Astrocyte of the hippocampus (primary cell): ENCODE measurements at regions not wholly inside any gene's neighbourhood (a gene's known extent, or its start where the extent isn't known, plus 50 kb on each side); places are given as distances from the start of the nearest gene placed in this dataset.

Source experiments
- DNase-seq: peaks from one replicate; pipeline ENCODE4 v3.0.0; 2011; ENCODE audit warnings: low read depth, low spot score

GRCh38 chr2:64829525-64829924, 159.7 kb upstream of the SLC1A4 start:
- DNase-seq = no peak

DNA sequence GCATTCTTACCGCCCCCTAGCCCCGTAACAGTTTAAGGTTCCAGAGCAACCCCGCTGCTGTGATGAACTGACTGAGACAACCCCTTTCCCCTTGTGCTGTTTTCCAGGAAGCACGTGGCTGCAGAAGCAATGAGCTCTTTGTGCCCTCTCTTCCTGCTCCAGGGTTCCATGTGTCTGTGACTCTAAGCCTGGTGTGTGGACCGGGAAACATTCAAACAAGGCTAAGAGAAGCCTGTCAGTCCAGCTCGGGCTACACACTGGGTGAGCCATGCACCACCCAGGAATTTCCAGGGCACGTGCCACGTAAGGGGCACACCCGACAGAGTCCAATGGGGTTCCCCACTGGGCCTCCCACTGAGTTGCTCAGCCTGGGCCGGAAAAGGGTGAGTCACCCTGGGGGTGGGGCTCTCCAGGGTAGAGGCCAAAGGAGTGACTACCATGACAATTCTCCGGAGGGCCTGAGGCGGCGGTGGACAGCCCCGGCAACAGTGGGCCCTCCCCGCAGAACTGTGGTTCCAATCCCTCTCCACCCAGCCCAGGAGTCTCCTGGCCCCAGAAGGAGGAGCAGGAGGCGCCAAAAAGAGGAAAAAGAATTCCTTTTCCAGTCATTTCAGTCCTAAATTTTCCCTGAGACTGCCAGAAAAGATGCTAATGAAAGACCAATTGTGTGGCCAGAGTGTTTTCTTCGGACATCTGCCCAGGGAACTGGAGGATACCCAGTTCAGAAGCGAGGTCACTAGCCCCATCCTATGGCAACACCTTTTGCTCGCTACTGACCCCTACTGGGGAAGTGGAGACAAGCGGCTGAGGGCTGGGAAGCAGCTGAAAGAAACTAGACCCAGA, 157.8 kb upstream of the SLC1A4 start:
- peak; percentile 92 for DNase-seq

GRCh38 chr2:64831977-64832328, 157.2 kb upstream of the SLC1A4 start:
- no peak for DNase-seq

DNA sequence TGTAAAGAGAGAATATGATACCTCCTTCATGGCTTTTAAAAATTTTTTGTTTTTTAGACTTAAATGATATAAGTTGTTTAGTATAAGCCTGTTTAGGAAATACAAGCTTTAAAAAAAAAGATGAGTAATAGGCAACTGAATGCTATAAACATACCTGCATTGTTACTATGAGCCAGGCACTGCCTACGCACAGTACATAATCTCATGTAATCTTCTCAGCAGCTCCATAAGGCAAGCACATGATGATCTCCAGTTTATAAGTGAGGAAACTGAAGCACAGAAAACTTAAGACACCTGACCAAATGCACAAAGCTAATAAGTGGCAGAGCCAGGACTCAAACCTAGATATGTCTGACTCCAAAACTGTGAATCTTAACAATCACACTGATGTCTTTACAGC, 156.3 kb upstream of the SLC1A4 start:
- DNase-seq = no peak

- DNase-seq = no peak
Observed at GRCh38 chr2:64836566-64836965, 152.6 kb upstream of the SLC1A4 start.

DNA sequence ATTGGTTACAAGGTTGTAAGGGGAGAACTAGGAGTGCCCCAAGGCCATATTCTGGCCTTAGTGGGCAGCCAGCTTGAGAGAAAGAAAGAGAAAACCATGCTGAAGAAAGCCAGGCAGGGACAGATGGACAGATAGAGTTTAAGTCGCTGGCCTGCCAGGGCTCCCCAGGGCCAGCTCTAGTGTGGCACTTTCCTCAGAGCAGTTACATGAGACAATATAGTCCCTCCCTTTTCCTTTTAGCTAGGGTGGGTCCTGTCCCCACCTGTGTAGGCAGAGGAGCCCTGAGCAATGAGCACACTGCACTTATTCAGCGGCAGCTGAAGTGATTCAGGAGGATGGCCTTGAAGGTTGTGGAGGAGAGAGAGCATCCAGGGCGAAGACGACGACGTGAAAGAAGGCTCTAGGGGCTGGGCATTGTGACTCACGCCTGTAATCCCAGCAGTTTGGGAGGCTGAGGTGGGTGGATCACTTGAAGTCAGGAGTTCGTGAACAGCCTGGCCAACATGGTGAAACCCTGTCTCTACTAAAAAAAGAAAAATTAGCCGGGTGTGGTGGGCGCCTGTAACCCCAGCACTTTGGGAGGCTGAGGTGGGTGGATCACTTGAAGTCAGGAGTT, 152.0 kb upstream of the SLC1A4 start:
- DNase-seq = peak; percentile 29

GRCh38 chr2:64837925-64838641, 151.1 kb upstream of the SLC1A4 start:
- peak; percentile 52 for DNase-seq

DNA sequence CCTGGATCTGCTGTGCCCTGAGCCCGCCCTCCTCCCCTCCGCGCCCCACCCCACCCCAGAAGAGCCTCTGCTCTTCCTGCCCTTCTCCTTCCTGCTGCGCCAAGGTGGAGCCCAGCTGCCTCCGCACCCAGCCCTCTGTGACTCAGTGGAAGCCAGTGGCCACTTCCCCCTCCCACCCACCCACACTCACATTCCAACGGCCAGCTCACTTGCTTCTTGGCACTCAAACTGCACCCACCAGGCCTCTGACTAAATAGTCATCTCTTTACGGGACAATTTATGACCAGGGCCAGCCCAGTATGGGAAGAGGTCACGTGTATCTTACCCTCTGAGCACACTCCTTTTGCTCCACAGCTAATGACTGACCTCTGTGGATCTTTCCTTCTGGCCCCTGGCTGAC, 150.4 kb upstream of the SLC1A4 start:
- peak; percentile 88 for DNase-seq

DNA sequence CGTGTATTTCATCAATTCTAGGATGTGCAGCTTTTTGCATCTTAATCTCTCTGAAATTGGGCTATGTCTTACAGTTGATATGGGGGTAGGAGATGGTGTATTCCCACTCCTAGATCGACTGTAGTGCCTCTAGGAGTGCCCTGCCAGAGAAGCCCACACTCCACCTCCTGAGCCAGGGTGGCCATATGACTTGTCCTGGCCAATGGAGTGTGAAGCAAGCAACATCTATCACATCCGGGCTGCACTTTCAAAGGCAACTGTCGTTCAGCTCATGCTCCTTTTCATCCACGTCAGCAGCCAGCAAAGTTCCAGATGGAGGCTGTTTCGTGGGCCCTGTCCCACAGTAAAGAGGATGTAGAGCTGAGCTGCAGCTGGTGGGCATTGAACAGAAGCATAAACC, 149.4 kb upstream of the SLC1A4 start:
- DNase-seq = peak; percentile 27

- no peak for DNase-seq
Observed at GRCh38 chr2:64840426-64840881, 148.7 kb upstream of the SLC1A4 start.

DNA sequence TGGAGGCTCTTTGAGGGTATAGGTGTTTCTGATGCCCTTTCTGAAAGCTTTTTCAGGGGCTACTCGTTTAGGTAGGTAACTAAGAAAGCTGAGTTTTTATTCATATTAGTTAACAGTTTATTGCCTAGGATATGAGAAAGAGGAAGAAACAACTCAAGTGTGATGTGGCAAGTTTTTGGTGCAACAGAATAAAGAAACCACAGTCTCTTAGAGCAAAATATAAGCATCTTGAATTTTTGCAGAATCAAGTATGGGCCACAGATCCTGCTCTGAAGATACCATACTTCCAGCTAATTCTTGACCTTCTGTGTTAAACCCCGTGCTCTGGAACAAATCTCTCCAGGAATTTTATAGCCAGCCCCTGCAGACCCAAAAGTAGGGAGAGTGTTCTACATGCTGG, 147.7 kb upstream of the SLC1A4 start:
- no peak for DNase-seq

DNA sequence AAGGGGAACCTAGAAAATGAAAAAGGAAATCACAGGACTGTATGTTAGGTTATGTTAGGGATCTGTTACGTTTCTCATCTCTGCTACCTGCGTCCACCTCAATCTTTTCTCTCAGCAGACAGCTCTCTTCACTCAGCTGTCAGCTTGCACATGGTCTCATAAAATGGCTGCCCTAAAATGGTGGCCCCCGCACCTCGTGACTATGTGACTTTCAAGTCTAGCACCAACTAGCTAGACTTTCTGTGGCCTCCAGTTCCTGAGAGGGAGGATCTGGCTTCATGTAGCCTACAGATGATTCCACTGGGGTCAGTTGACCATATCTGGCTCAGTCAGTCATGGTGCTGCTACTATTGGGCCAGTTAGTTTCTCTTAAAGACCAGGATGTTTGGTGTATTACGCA, 147.2 kb upstream of the SLC1A4 start:
- no peak for DNase-seq

- no peak for DNase-seq
Observed at GRCh38 chr2:64844087-64844486, 145.1 kb upstream of the SLC1A4 start.

GRCh38 chr2:64845273-64845905, 143.8 kb upstream of the SLC1A4 start:
- DNase-seq = no peak

- DNase-seq = no peak
Observed at GRCh38 chr2:64846177-64846576, 143.0 kb upstream of the SLC1A4 start.

- DNase-seq = no peak
Observed at GRCh38 chr2:64847930-64848329, 141.3 kb upstream of the SLC1A4 start.

GRCh38 chr2:64848363-64848762, 140.8 kb upstream of the SLC1A4 start:
- DNase-seq = no peak

GRCh38 chr2:64848945-64849344, 140.3 kb upstream of the SLC1A4 start:
- no peak for DNase-seq

GRCh38 chr2:64850642-64851041, 138.6 kb upstream of the SLC1A4 start:
- DNase-seq = no peak

- no peak for DNase-seq
Observed at GRCh38 chr2:64852771-64853241, 136.4 kb upstream of the SLC1A4 start.

GRCh38 chr2:64853306-64853705, 135.9 kb upstream of the SLC1A4 start:
- DNase-seq = no peak

DNA sequence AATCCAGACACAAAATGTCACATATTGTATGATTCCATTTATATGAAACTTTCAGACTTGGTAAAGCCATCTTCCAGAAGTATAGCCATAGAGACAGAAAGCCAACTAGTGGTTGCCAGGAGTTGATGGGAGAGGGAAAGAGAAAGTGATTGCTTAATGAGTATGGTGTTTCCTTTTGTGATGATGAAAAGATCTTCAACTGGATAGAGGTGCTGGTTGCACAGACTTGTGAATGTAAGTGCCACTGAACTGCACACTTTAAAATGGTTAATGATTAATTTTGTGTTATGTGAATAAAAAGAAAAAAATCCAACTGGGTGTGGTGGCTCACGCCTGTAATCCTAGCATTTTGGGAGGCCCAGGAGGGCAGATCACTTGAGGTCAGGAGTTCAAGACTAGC, 135.3 kb upstream of the SLC1A4 start:
- no peak for DNase-seq
